ENCODE measurements at regions not wholly inside any gene's neighbourhood (a gene's known extent, or its start where the extent isn't known, plus 50 kb on each side); places are given as distances from the start of the nearest gene placed in this dataset.
"Not testable (repeated sequence)": the region's sequence is repeated elsewhere in the genome, so short reads cannot be mapped to it uniquely, and the experiment has no call there.

GRCh38 chr13:59301174-59301567 is 862.6 kb downstream of the DIAPH3 start:
- Mint-ChIP-seq H3K36me3 (ENCODE audit: low read depth) (no peaks in the 10 kb centered on the region), H3K27me3 (no peaks in the 10 kb centered on the region), H3K4me1 (no peaks in the 10 kb centered on the region), H3K27ac (no peak overlapping the region), H3K4me3 (no peak overlapping the region)
- no peaks in the 10 kb centered on the region for H3K9me3 ChIP-seq (ENCODE audit: control insufficient read depth, low read length, poor library complexity, severe bottlenecking)
- ATAC-seq: no peak
- DNase-seq: no peak

DNA sequence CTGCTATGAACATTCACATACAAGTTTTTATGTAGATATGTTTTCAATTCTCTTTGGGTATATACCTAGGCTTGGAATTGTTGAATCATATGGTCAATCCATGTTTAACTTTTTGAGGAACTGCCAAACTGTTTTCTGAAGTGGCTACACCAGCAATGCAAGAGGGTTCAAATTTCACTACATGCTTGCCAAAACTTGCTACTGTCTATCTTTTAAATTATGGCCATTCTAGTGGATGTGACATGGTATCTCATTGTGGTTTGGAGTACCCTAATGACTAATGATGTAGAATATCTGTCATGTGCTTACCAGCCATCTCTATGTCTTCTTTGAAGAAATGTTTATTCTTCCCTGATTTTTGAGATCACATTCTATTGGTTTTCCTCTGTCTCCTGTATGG is 860.3 kb downstream of the DIAPH3 start:
- Mint-ChIP-seq H3K36me3 (ENCODE audit: low read depth) (no peaks in the 10 kb centered on the region), H3K4me1 (no peaks in the 10 kb centered on the region), H3K4me3 (no peak overlapping the region), H3K27me3 (peaks cover 12% of the 10 kb centered on the region), H3K27ac (no peak overlapping the region)
- DNase-seq (no peak), ATAC-seq (no peak)
- H3K9me3 ChIP-seq (ENCODE audit: control insufficient read depth, low read length, poor library complexity, severe bottlenecking): no peaks in the 10 kb centered on the region

- Mint-ChIP-seq H3K36me3 (ENCODE audit: low read depth) (no peaks in the 10 kb centered on the region), H3K27ac (no peak overlapping the region), H3K27me3 (peaks cover 12% of the 10 kb centered on the region), H3K4me1 (no peaks in the 10 kb centered on the region), H3K4me3 (no peak overlapping the region)
- no peak for ATAC-seq
- no peaks in the 10 kb centered on the region for H3K9me3 ChIP-seq (ENCODE audit: control insufficient read depth, low read length, poor library complexity, severe bottlenecking)
- DNase-seq: no peak
Observed at GRCh38 chr13:59304596-59304995, 859.1 kb downstream of the DIAPH3 start.

DNA sequence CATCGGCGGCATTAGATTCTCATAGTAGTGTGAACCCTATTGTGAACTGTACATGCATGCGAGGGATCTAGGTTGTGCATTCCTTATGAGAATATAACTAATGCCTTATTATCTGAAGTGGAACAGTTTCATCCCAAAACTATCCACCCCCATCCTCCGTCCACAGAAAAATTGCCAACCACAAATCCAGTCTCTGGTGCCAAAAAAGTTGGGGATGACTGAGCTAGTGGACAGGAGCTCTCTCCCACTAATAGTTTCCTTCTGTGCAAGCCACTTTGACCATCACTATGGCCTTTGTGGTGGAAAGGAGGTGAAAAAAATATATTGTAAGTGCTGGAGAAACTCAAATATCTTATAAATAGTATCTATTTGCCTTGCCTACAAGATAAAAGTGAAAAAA is 857.8 kb downstream of the DIAPH3 start:
- no peaks in the 10 kb centered on the region for H3K4me1 Mint-ChIP-seq
- ATAC-seq: no peak
- DNase-seq: no peak

DNA sequence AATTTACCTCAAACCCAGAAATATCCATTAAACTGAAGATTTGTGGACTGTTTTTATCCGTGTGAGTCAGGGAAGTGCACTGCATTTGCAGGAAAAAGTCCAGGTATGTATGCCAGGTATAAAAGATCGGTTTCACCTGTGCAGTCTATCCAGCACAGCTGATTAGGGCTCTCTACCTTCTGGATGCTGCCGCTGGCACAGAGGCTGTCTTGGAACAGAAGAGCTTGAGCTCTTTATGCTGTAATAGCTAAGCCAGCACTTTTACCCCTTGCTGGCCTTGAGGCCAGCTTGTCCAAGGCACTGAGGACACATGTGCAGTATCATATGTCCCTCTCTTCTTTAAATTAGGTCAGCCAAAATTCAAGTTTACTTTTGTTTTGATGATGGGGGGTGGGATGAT is 851.0 kb downstream of the DIAPH3 start:
- Mint-ChIP-seq H3K36me3 (ENCODE audit: low read depth) (no peaks in the 10 kb centered on the region), H3K4me1 (no peaks in the 10 kb centered on the region), H3K27ac (no peak overlapping the region), H3K4me3 (no peak overlapping the region), H3K27me3 (peaks cover 9% of the 10 kb centered on the region)
- H3K9me3 ChIP-seq (ENCODE audit: control insufficient read depth, low read length, poor library complexity, severe bottlenecking): no peaks in the 10 kb centered on the region
- no peak for DNase-seq
- no peak for ATAC-seq

More for the DNA sequence above, 857.8 kb downstream of the DIAPH3 start:
- peaks cover 12% of the 10 kb centered on the region for H3K27me3 Mint-ChIP-seq
- no peak overlapping the region for H3K4me3 Mint-ChIP-seq
- H3K27ac Mint-ChIP-seq: no peak overlapping the region
- no peaks in the 10 kb centered on the region for H3K36me3 Mint-ChIP-seq (ENCODE audit: low read depth)
- no peaks in the 10 kb centered on the region for H3K9me3 ChIP-seq (ENCODE audit: control insufficient read depth, low read length, poor library complexity, severe bottlenecking)

DNA sequence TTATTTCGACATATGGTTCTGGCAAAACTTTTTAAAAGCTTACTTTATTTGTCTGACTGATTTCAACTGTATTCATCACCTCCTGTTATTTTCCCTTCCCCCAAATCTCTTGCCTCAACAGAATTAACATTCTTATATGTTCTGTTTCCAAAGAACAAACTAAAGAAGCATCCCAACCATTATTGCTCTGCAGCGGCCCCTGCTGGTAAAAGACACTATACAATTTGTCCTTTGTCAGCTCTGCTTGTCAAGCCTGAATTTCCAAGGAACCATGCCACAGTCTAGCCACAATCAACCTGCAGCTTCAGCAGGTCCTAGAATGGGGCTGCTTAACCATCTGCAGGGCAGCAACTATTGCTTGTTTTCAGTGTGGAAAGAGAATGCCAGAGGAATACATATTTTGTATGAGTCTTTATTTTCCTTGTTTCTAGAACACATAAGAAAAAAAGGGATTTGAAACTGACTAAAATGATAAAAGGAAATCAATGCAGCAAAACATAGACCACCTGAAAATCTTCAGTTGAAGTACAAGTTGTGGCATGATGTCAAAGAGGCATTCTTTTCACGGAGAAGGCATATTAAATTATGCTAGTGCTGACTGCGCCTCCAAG is 845.3 kb downstream of the DIAPH3 start:
- H3K27ac Mint-ChIP-seq: no peak overlapping the region
- peak; percentile 54 for ATAC-seq
- H3K4me1 Mint-ChIP-seq: no peaks in the 10 kb centered on the region

GRCh38 chr13:59319276-59319675 is 844.5 kb downstream of the DIAPH3 start:
- Mint-ChIP-seq H3K4me1 (no peaks in the 10 kb centered on the region), H3K4me3 (no peak overlapping the region), H3K27ac (no peak overlapping the region), H3K27me3 (peaks cover 25% of the 10 kb centered on the region), H3K36me3 (ENCODE audit: low read depth) (no peaks in the 10 kb centered on the region)
- no peaks in the 10 kb centered on the region for H3K9me3 ChIP-seq (ENCODE audit: control insufficient read depth, low read length, poor library complexity, severe bottlenecking)
- ATAC-seq (no peak), DNase-seq (no peak)

More for the DNA sequence above, 845.3 kb downstream of the DIAPH3 start:
- Mint-ChIP-seq H3K4me3 (no peak overlapping the region), H3K27me3 (peaks cover 25% of the 10 kb centered on the region), H3K36me3 (ENCODE audit: low read depth) (no peaks in the 10 kb centered on the region)
- peak; percentile 9 to 29 (median 21) for DNase-seq
- no peaks in the 10 kb centered on the region for H3K9me3 ChIP-seq (ENCODE audit: control insufficient read depth, low read length, poor library complexity, severe bottlenecking)

DNA sequence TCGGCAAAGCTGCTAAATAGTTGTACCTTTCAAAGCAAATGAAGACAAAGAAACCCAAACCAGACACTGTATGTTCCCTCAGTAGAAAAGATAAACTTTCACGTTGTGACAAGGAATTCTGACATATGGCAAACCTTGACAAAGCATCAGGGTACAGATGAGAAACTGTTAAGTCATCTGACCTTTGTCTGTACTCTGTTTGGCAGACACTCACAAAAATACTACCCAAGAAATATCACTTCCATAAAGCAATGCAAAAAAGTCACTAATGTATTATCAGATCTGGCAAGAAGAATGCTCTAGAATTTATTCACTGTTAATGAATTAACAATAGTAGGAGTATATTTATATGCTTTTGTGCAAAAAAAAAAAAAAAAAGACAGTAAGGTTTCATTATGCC is 843.7 kb downstream of the DIAPH3 start:
- Mint-ChIP-seq H3K27ac (no peak overlapping the region), H3K4me3 (no peak overlapping the region), H3K4me1 (no peaks in the 10 kb centered on the region), H3K27me3 (peaks cover 25% of the 10 kb centered on the region), H3K36me3 (ENCODE audit: low read depth) (no peaks in the 10 kb centered on the region)
- ATAC-seq (no peak), DNase-seq (no peak)
- H3K9me3 ChIP-seq (ENCODE audit: control insufficient read depth, low read length, poor library complexity, severe bottlenecking): no peaks in the 10 kb centered on the region

GRCh38 chr13:59324401-59324800 is 839.3 kb downstream of the DIAPH3 start:
- H3K4me3 Mint-ChIP-seq; DNase-seq; H3K4me1 Mint-ChIP-seq; H3K27ac Mint-ChIP-seq; H3K36me3 Mint-ChIP-seq (ENCODE audit: low read depth); ATAC-seq; H3K9me3 ChIP-seq (ENCODE audit: control insufficient read depth, low read length, poor library complexity, severe bottlenecking): not testable (repeated sequence)
- peaks cover 11% of the 10 kb centered on the region for H3K27me3 Mint-ChIP-seq

DNA sequence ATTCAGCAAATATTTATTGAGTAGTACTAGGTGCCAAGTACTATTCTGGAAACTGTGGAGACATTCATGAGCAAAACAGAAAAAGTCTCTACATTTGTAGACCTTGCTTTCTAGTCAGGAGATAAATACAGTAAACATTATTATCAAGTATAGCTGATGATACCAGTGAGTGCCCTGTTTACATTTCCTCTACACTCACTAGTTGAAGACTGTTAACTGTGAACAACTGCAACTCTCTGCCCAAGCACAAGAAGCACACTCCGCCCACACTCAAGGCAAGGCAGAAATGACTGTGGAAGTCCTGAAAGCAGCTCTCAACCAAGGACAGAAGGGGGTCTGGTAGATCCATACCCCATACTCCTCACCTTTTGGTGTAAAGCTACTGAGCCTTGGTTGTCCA is 837.0 kb downstream of the DIAPH3 start:
- DNase-seq (no peak), ATAC-seq (no peak)
- no peaks in the 10 kb centered on the region for H3K4me1 Mint-ChIP-seq
- no peak overlapping the region for H3K4me3 Mint-ChIP-seq
- H3K36me3 Mint-ChIP-seq (ENCODE audit: low read depth): no peaks in the 10 kb centered on the region
- peaks cover 8% of the 10 kb centered on the region for H3K27me3 Mint-ChIP-seq
- no peaks in the 10 kb centered on the region for H3K9me3 ChIP-seq (ENCODE audit: control insufficient read depth, low read length, poor library complexity, severe bottlenecking)
- H3K27ac Mint-ChIP-seq: no peak overlapping the region

DNA sequence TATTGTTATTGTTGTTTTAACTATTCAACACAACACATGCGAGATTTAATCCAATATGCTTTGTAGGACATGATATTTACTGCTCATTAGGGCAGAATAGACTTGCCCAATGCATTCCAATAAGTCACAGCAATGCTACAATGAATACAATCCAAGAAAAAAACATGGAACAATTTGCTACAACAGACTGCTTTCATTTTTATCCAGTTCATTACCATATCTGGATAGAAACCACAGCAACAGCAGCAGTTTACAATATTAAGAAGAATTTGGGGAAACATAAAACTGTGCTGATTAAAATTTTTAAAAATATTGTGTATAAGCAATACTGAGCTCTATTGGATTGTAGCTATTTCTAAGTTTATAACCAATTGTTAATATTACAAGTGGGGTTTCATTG is 833.0 kb downstream of the DIAPH3 start:
- Mint-ChIP-seq H3K27ac (no peak overlapping the region), H3K27me3 (no peaks in the 10 kb centered on the region), H3K4me1 (no peaks in the 10 kb centered on the region), H3K36me3 (ENCODE audit: low read depth) (no peaks in the 10 kb centered on the region), H3K4me3 (no peak overlapping the region)
- no peaks in the 10 kb centered on the region for H3K9me3 ChIP-seq (ENCODE audit: control insufficient read depth, low read length, poor library complexity, severe bottlenecking)
- ATAC-seq (no peak), DNase-seq (no peak)

- no peaks in the 10 kb centered on the region for H3K4me1 Mint-ChIP-seq
- ATAC-seq: no peak
- H3K27me3 Mint-ChIP-seq: peaks cover 7% of the 10 kb centered on the region
- no peak for DNase-seq
- no peaks in the 10 kb centered on the region for H3K9me3 ChIP-seq (ENCODE audit: control insufficient read depth, low read length, poor library complexity, severe bottlenecking)
- H3K36me3 Mint-ChIP-seq (ENCODE audit: low read depth): no peaks in the 10 kb centered on the region
- no peak overlapping the region for H3K4me3 Mint-ChIP-seq
- no peak overlapping the region for H3K27ac Mint-ChIP-seq
Observed at GRCh38 chr13:59332966-59333365, 830.8 kb downstream of the DIAPH3 start.

- no peak for ATAC-seq
- Mint-ChIP-seq H3K27me3 (peaks cover 13% of the 10 kb centered on the region), H3K4me3 (no peak overlapping the region), H3K4me1 (no peaks in the 10 kb centered on the region), H3K36me3 (ENCODE audit: low read depth) (no peaks in the 10 kb centered on the region), H3K27ac (no peak overlapping the region)
- H3K9me3 ChIP-seq (ENCODE audit: control insufficient read depth, low read length, poor library complexity, severe bottlenecking): no peaks in the 10 kb centered on the region
- no peak for DNase-seq
Observed at GRCh38 chr13:59337070-59337469, 826.7 kb downstream of the DIAPH3 start.

- no peaks in the 10 kb centered on the region for H3K4me1 Mint-ChIP-seq
- no peak overlapping the region for H3K27ac Mint-ChIP-seq
- H3K27me3 Mint-ChIP-seq: peaks cover 13% of the 10 kb centered on the region
- no peak for ATAC-seq
- no peak overlapping the region for H3K4me3 Mint-ChIP-seq
- no peak for DNase-seq
- no peaks in the 10 kb centered on the region for H3K9me3 ChIP-seq (ENCODE audit: control insufficient read depth, low read length, poor library complexity, severe bottlenecking)
- H3K36me3 Mint-ChIP-seq (ENCODE audit: low read depth): no peaks in the 10 kb centered on the region
Observed at GRCh38 chr13:59340151-59340550, 823.6 kb downstream of the DIAPH3 start.

Measured in T-helper 17 cell (primary cell).